ENCODE measurements at regions not wholly inside any gene's neighbourhood (a gene's known extent, or its start where the extent isn't known, plus 50 kb on each side); places are given as distances from the start of the nearest gene placed in this dataset.
"Not testable (repeated sequence)": the region's sequence is repeated elsewhere in the genome, so short reads cannot be mapped to it uniquely, and the experiment has no call there.

GRCh38 chr18:22524783-22525182 lies 107.1 kb upstream of the CTAGE1 start:
- 76% methylated on average over 6 of the region's 6 CpGs for WGBS
- Histone ChIP-seq H3K4me1 (ENCODE audit: insufficient read depth, low read length) (no peaks in the 10 kb centered on the region; the same call in 1 of the 2 replicates), H3K9me3 (ENCODE audit: insufficient read depth, low read depth, low read length) (no peaks in the 10 kb centered on the region; the same call in 1 of the 2 replicates), H3K36me3 (ENCODE audit: insufficient read depth, low read length) (no peaks in the 10 kb centered on the region), H3K27me3 (ENCODE audit: insufficient read depth, low read length) (no peaks in the 10 kb centered on the region), H3K4me3 (ENCODE audit: low read length) (no peak overlapping the region), H3K9ac (ENCODE audit: low read depth, low read length) (no peak overlapping the region), H3K27ac (ENCODE audit: low read depth, low read length) (no peak overlapping the region)

- no peaks in the 10 kb centered on the region; the same call in 1 of the 2 replicates for H3K9me3 ChIP-seq (ENCODE audit: insufficient read depth, low read depth, low read length)
- no peaks in the 10 kb centered on the region for H3K36me3 ChIP-seq (ENCODE audit: insufficient read depth, low read length)
- H3K27me3 ChIP-seq (ENCODE audit: insufficient read depth, low read length) = no peaks in the 10 kb centered on the region
- H3K4me3 ChIP-seq (ENCODE audit: low read length) = no peak overlapping the region
- H3K27ac ChIP-seq (ENCODE audit: low read depth, low read length) = no peak overlapping the region
- WGBS = 94% methylated on average over 3 of the region's 3 CpGs
- no peaks in the 10 kb centered on the region; the same call in 1 of the 2 replicates for H3K4me1 ChIP-seq (ENCODE audit: insufficient read depth, low read length)
- H3K9ac ChIP-seq (ENCODE audit: low read depth, low read length) = no peak overlapping the region
Observed at GRCh38 chr18:22525313-22525712, 107.6 kb upstream of the CTAGE1 start.

GRCh38 chr18:22525883-22526282 lies 108.2 kb upstream of the CTAGE1 start:
- H3K4me1 ChIP-seq (ENCODE audit: insufficient read depth, low read length) = no peaks in the 10 kb centered on the region; the same call in 1 of the 2 replicates
- no peak overlapping the region for H3K27ac ChIP-seq (ENCODE audit: low read depth, low read length)
- WGBS = 86% methylated on average over 3 of the region's 3 CpGs
- no peaks in the 10 kb centered on the region for H3K36me3 ChIP-seq (ENCODE audit: insufficient read depth, low read length)
- H3K9ac ChIP-seq (ENCODE audit: low read depth, low read length) = no peak overlapping the region
- no peaks in the 10 kb centered on the region; the same call in 1 of the 2 replicates for H3K9me3 ChIP-seq (ENCODE audit: insufficient read depth, low read depth, low read length)
- H3K27me3 ChIP-seq (ENCODE audit: insufficient read depth, low read length) = no peaks in the 10 kb centered on the region
- H3K4me3 ChIP-seq (ENCODE audit: low read length) = no peak overlapping the region

- no peak overlapping the region for H3K4me3 ChIP-seq (ENCODE audit: low read length)
- H3K9ac ChIP-seq (ENCODE audit: low read depth, low read length) = no peak overlapping the region
- H3K9me3 ChIP-seq (ENCODE audit: insufficient read depth, low read depth, low read length) = no peaks in the 10 kb centered on the region; the same call in 1 of the 2 replicates
- H3K27ac ChIP-seq (ENCODE audit: low read depth, low read length) = no peak overlapping the region
- no peaks in the 10 kb centered on the region for H3K36me3 ChIP-seq (ENCODE audit: insufficient read depth, low read length)
- no peaks in the 10 kb centered on the region for H3K4me1 ChIP-seq (ENCODE audit: insufficient read depth, low read length)
- no peaks in the 10 kb centered on the region for H3K27me3 ChIP-seq (ENCODE audit: insufficient read depth, low read length)
- WGBS = 94% methylated on average over 3 of the region's 3 CpGs
Observed at GRCh38 chr18:22528291-22528690, 110.6 kb upstream of the CTAGE1 start.

GRCh38 chr18:22534706-22535105 lies 117.0 kb upstream of the CTAGE1 start:
- H3K36me3 ChIP-seq (ENCODE audit: insufficient read depth, low read length); H3K4me1 ChIP-seq (ENCODE audit: insufficient read depth, low read length); H3K9me3 ChIP-seq (ENCODE audit: insufficient read depth, low read depth, low read length); H3K27ac ChIP-seq (ENCODE audit: low read depth, low read length); H3K9ac ChIP-seq (ENCODE audit: low read depth, low read length); H3K27me3 ChIP-seq (ENCODE audit: insufficient read depth, low read length); H3K4me3 ChIP-seq (ENCODE audit: low read length): not testable (repeated sequence)
- WGBS = no CpG with 5 or more reads among the region's 4 CpGs

GRCh38 chr18:22536558-22536957 lies 118.8 kb upstream of the CTAGE1 start:
- 80% methylated on average over 7 of the region's 7 CpGs for WGBS
- Histone ChIP-seq H3K27ac (ENCODE audit: low read depth, low read length) (no peak overlapping the region), H3K36me3 (ENCODE audit: insufficient read depth, low read length) (no peaks in the 10 kb centered on the region)

GRCh38 chr18:22538426-22538825 lies 120.7 kb upstream of the CTAGE1 start:
- H3K9me3 ChIP-seq (ENCODE audit: insufficient read depth, low read depth, low read length) = no peaks in the 10 kb centered on the region
- H3K27me3 ChIP-seq (ENCODE audit: insufficient read depth, low read length) = no peaks in the 10 kb centered on the region
- H3K4me1 ChIP-seq (ENCODE audit: insufficient read depth, low read length) = no peaks in the 10 kb centered on the region
- 95% methylated on average over 5 of the region's 5 CpGs for WGBS
- no peaks in the 10 kb centered on the region for H3K36me3 ChIP-seq (ENCODE audit: insufficient read depth, low read length)
- H3K9ac ChIP-seq (ENCODE audit: low read depth, low read length) = no peak overlapping the region
- no peak overlapping the region for H3K27ac ChIP-seq (ENCODE audit: low read depth, low read length)
- no peak overlapping the region for H3K4me3 ChIP-seq (ENCODE audit: low read length)

More at GRCh38 chr18:22536558-22536957, 118.8 kb upstream of the CTAGE1 start:
- Histone ChIP-seq H3K4me3 (ENCODE audit: low read length) (no peak overlapping the region), H3K9me3 (ENCODE audit: insufficient read depth, low read depth, low read length) (no peaks in the 10 kb centered on the region), H3K4me1 (ENCODE audit: insufficient read depth, low read length) (no peaks in the 10 kb centered on the region), H3K27me3 (ENCODE audit: insufficient read depth, low read length) (no peaks in the 10 kb centered on the region), H3K9ac (ENCODE audit: low read depth, low read length) (no peak overlapping the region)

- Histone ChIP-seq H3K27ac (ENCODE audit: low read depth, low read length) (no peak overlapping the region), H3K4me1 (ENCODE audit: insufficient read depth, low read length) (no peaks in the 10 kb centered on the region), H3K9me3 (ENCODE audit: insufficient read depth, low read depth, low read length) (no peaks in the 10 kb centered on the region), H3K4me3 (ENCODE audit: low read length) (no peak overlapping the region), H3K27me3 (ENCODE audit: insufficient read depth, low read length) (no peaks in the 10 kb centered on the region), H3K36me3 (ENCODE audit: insufficient read depth, low read length) (no peaks in the 10 kb centered on the region), H3K9ac (ENCODE audit: low read depth, low read length) (no peak overlapping the region)
- 95% methylated on average over 6 of the region's 6 CpGs for WGBS
Observed at GRCh38 chr18:22539051-22539765, 121.5 kb upstream of the CTAGE1 start.

- Histone ChIP-seq H3K27ac (ENCODE audit: low read depth, low read length) (no peak overlapping the region), H3K36me3 (ENCODE audit: insufficient read depth, low read length) (no peaks in the 10 kb centered on the region), H3K9ac (ENCODE audit: low read depth, low read length) (no peak overlapping the region), H3K4me3 (ENCODE audit: low read length) (no peak overlapping the region), H3K4me1 (ENCODE audit: insufficient read depth, low read length) (no peaks in the 10 kb centered on the region), H3K9me3 (ENCODE audit: insufficient read depth, low read depth, low read length) (no peaks in the 10 kb centered on the region), H3K27me3 (ENCODE audit: insufficient read depth, low read length) (no peaks in the 10 kb centered on the region)
- 92% methylated on average over 1 of the region's 1 CpG for WGBS
Observed at GRCh38 chr18:22541232-22541631, 123.5 kb upstream of the CTAGE1 start.

GRCh38 chr18:22542406-22542835 lies 124.7 kb upstream of the CTAGE1 start:
- WGBS = 95% methylated on average over 4 of the region's 4 CpGs
- Histone ChIP-seq H3K9ac (ENCODE audit: low read depth, low read length) (no peak overlapping the region), H3K36me3 (ENCODE audit: insufficient read depth, low read length) (no peaks in the 10 kb centered on the region), H3K4me3 (ENCODE audit: low read length) (no peak overlapping the region), H3K27ac (ENCODE audit: low read depth, low read length) (no peak overlapping the region), H3K9me3 (ENCODE audit: insufficient read depth, low read depth, low read length) (no peaks in the 10 kb centered on the region), H3K27me3 (ENCODE audit: insufficient read depth, low read length) (no peaks in the 10 kb centered on the region), H3K4me1 (ENCODE audit: insufficient read depth, low read length) (peaks cover 3% of the 10 kb centered on the region; the same call in 1 of the 2 replicates)

- Histone ChIP-seq H3K27me3 (ENCODE audit: insufficient read depth, low read length) (no peaks in the 10 kb centered on the region), H3K36me3 (ENCODE audit: insufficient read depth, low read length) (no peaks in the 10 kb centered on the region), H3K4me1 (ENCODE audit: insufficient read depth, low read length) (peaks cover 9% of the 10 kb centered on the region; the same call in 1 of the 2 replicates), H3K9me3 (ENCODE audit: insufficient read depth, low read depth, low read length) (no peaks in the 10 kb centered on the region), H3K9ac (ENCODE audit: low read depth, low read length) (no peak overlapping the region), H3K4me3 (ENCODE audit: low read length) (no peak overlapping the region), H3K27ac (ENCODE audit: low read depth, low read length) (no peak overlapping the region)
- 98% methylated on average over 4 of the region's 4 CpGs for WGBS
Observed at GRCh38 chr18:22543769-22544168, 126.1 kb upstream of the CTAGE1 start.
